ENCODE measurements at regions not wholly inside any gene's neighbourhood (a gene's known extent, or its start where the extent isn't known, plus 50 kb on each side); places are given as distances from the start of the nearest gene placed in this dataset.
"Not testable (repeated sequence)": the region's sequence is repeated elsewhere in the genome, so short reads cannot be mapped to it uniquely, and the experiment has no call there.

- no peaks in the 10 kb centered on the region for H3K4me1 ChIP-seq (replicated peaks; ENCODE audit: insufficient read depth)
- H3K36me3 ChIP-seq (ENCODE audit: low read depth) = no peaks in the 10 kb centered on the region
- no peaks in the 10 kb centered on the region for H3K9me2 ChIP-seq (ENCODE audit: insufficient read depth)
- H3K79me2 ChIP-seq (ENCODE audit: low read depth) = no peaks in the 10 kb centered on the region
- no peak for TF ChIP-seq CTCF (conservative IDR thresholded peaks at IDR 0.05)
- no peak for TF ChIP-seq EZH2 (IDR thresholded peaks at IDR 0.05; ENCODE audit: low read depth)
- no peak overlapping the region for H2AFZ ChIP-seq
- ChIA-PET CTCF (no interaction called here), POLR2A (ENCODE audit: unreplicated experiment) (no interaction called here)
- H3K27me3 ChIP-seq (ENCODE audit: insufficient read depth, low read depth) = no peaks in the 10 kb centered on the region
- H3K4me3 ChIP-seq = no peak overlapping the region
- H3K4me2 ChIP-seq = no peak overlapping the region
- H3K9me3 ChIP-seq (ENCODE audit: insufficient read depth, low read depth) = no peaks in the 10 kb centered on the region
- H4K20me1 ChIP-seq (ENCODE audit: insufficient read depth) = no peaks in the 10 kb centered on the region
- intact Hi-C loops (cut with micrococcal nuclease; ENCODE audit: unreplicated experiment) = no loop called here
- H3K27ac ChIP-seq = no peak overlapping the region
- no peaks in the 10 kb centered on the region for H3F3A ChIP-seq (ENCODE audit: insufficient read depth, low read depth)
- BruUV-seq (replicated peaks) = no TSS peak
- no peak for DNase-seq
These were observed 355.8 kb upstream of the SORCS1 start for GRCh38 chr10:107520348-107520747.

GRCh38 chr10:107517811-107518210 lies 353.3 kb upstream of the SORCS1 start:
- H3K4me3 ChIP-seq = no peak overlapping the region
- intact Hi-C loops (cut with micrococcal nuclease; ENCODE audit: unreplicated experiment) = no loop called here
- H2AFZ ChIP-seq = no peak overlapping the region
- H3K27ac ChIP-seq = no peak overlapping the region
- CTCF ChIA-PET = no interaction called here
- no peak overlapping the region for H3K4me2 ChIP-seq
- H3K79me2 ChIP-seq (ENCODE audit: low read depth) = no peaks in the 10 kb centered on the region
- no peaks in the 10 kb centered on the region for H3K4me1 ChIP-seq (replicated peaks; ENCODE audit: insufficient read depth)
- H3F3A ChIP-seq (ENCODE audit: insufficient read depth, low read depth) = no peaks in the 10 kb centered on the region
- H3K9me2 ChIP-seq (ENCODE audit: insufficient read depth) = no peaks in the 10 kb centered on the region
- POLR2A ChIA-PET (ENCODE audit: unreplicated experiment) = no interaction called here
- no peaks in the 10 kb centered on the region for H3K36me3 ChIP-seq (ENCODE audit: low read depth)
- no peaks in the 10 kb centered on the region for H4K20me1 ChIP-seq (ENCODE audit: insufficient read depth)
- H3K9me3 ChIP-seq (ENCODE audit: insufficient read depth, low read depth) = no peaks in the 10 kb centered on the region
- no peak for DNase-seq
- no TSS peak for BruUV-seq (replicated peaks)
- H3K27me3 ChIP-seq (ENCODE audit: insufficient read depth, low read depth) = no peaks in the 10 kb centered on the region
- TF ChIP-seq EZH2 (IDR thresholded peaks at IDR 0.05; ENCODE audit: low read depth) = no peak
- no peak for TF ChIP-seq CTCF (conservative IDR thresholded peaks at IDR 0.05)

DNA sequence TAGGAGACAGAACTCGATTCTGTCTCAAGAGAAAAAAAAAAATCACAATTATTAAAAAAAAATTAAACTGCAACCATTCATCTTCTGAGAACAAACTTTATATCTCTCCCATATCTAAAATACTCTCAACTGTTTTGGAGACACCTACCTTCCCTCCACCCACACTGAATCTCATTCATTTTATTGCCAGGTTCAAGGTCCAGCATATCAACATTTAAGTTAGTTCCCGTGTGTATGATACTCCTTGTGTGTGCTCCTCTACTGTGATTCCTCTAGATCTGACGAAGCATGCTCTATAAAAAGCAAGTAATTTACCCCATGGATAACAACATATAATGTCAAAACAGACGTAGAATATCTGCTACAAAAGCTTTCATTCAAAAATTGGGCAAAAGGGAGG lies 351.8 kb upstream of the SORCS1 start:
- H3K9me3 ChIP-seq (ENCODE audit: insufficient read depth, low read depth) = no peaks in the 10 kb centered on the region
- H3K4me1 ChIP-seq (replicated peaks; ENCODE audit: insufficient read depth) = no peaks in the 10 kb centered on the region
- H3K9me2 ChIP-seq (ENCODE audit: insufficient read depth) = no peaks in the 10 kb centered on the region
- H3K79me2 ChIP-seq (ENCODE audit: low read depth) = no peaks in the 10 kb centered on the region
- BruUV-seq (replicated peaks) = no TSS peak
- no peaks in the 10 kb centered on the region for H3K36me3 ChIP-seq (ENCODE audit: low read depth)
- TF ChIP-seq CTCF (conservative IDR thresholded peaks at IDR 0.05) = no peak
- no peak for TF ChIP-seq EZH2 (IDR thresholded peaks at IDR 0.05; ENCODE audit: low read depth)
- no peaks in the 10 kb centered on the region for H4K20me1 ChIP-seq (ENCODE audit: insufficient read depth)
- ChIA-PET CTCF (no interaction called here), POLR2A (ENCODE audit: unreplicated experiment) (no interaction called here)
- intact Hi-C loops (cut with micrococcal nuclease; ENCODE audit: unreplicated experiment) = no loop called here
- no peak overlapping the region for H3K27ac ChIP-seq
- no peak overlapping the region for H2AFZ ChIP-seq
- no peak overlapping the region for H3K4me3 ChIP-seq
- H3K27me3 ChIP-seq (ENCODE audit: insufficient read depth, low read depth) = no peaks in the 10 kb centered on the region
- no peak for DNase-seq
- H3F3A ChIP-seq (ENCODE audit: insufficient read depth, low read depth) = no peaks in the 10 kb centered on the region
- no peak overlapping the region for H3K4me2 ChIP-seq

DNA sequence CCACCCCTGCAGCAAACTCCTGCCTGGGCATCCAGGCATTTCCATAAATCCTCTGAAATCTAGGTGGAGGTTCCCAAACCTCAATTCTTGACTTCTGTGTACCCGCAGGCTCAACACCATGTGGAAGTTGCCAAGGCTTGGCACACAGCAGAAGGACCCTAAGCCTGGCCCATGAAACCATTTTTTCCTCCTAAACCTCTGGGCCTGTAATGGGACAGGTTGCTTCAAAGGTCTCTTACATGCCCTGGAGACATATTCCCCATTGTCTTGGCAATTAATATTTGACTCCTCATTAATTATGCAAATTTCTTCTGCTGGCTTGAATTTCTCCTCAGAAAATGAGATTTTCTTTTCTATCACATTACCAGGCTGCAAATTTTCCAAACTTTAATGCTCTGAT lies 339.5 kb upstream of the SORCS1 start:
- H3F3A ChIP-seq (ENCODE audit: insufficient read depth, low read depth) = not testable (repeated sequence)

More for the DNA sequence above, 339.5 kb upstream of the SORCS1 start:
- DNase-seq; POLR2A ChIA-PET (ENCODE audit: unreplicated experiment); CTCF ChIA-PET; BruUV-seq (replicated peaks); H3K4me1 ChIP-seq (replicated peaks; ENCODE audit: insufficient read depth); H3K4me3 ChIP-seq; H3K4me2 ChIP-seq; H3K9me3 ChIP-seq (ENCODE audit: insufficient read depth, low read depth); H3K9me2 ChIP-seq (ENCODE audit: insufficient read depth); H3K27ac ChIP-seq; H4K20me1 ChIP-seq (ENCODE audit: insufficient read depth); H3K79me2 ChIP-seq (ENCODE audit: low read depth); H3K27me3 ChIP-seq (ENCODE audit: insufficient read depth, low read depth); H2AFZ ChIP-seq; intact Hi-C loops (cut with micrococcal nuclease; ENCODE audit: unreplicated experiment); H3K36me3 ChIP-seq (ENCODE audit: low read depth): not testable (repeated sequence)

Measured in PC-9 (cell line).